Activated T-cell treated with anti-CD3 and anti-CD28 coated beads, Interleukin-2, amount 50 U/mL, for 1 hour (primary cell): ENCODE measurements at regions not wholly inside any gene's neighbourhood (a gene's known extent, or its start where the extent isn't known, plus 50 kb on each side); places are given as distances from the start of the nearest gene placed in this dataset.
"Not testable (repeated sequence)": the region's sequence is repeated elsewhere in the genome, so short reads cannot be mapped to it uniquely, and the experiment has no call there.

Experiments used
- DNase-seq: peaks from one replicate; pipeline ENCODE4 v3.0.0-alpha.2; 2020

GRCh38 chr6:8941577-8941976 lies 506.2 kb upstream of the SLC35B3 start:
- DNase-seq: no peak

GRCh38 chr6:8940356-8940755 lies 505.0 kb upstream of the SLC35B3 start:
- no peak for DNase-seq

DNA sequence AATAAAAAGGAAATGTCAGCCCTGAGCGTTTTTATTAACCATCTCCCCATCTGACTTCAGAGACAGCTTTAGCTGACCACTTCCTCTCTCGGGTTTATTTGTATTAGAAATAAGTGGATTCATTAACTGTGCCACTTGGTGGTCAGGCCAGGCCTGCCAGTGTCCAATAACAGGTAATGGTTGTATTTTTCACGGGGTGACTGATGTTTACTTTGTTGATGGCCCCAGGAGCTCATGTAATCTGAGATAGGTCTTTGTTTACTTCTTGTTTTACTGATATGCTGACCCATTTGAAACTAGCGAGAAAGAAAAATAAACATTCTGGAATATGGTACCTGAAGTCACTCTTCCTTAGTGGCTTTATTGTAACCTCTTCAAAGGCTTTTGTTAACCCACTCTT lies 504.3 kb upstream of the SLC35B3 start:
- no peak for DNase-seq

DNA sequence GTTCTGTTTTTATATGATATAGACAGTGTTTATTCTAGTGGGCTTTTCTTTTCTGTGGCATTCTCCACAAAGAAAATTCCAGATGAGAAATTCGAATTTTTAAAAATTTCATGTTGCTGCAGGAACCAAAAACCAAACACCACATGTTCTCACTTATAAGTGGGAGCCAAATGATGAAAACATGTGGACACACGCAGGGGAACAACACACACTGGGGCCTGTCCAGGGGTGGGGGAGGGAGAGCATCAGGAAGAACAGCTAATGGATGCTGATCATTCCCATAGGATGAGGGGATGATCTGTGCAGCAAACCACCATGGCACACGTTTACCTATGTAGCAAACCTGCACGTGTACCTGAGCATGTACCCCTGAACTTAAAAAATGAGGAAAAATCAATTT lies 499.0 kb upstream of the SLC35B3 start:
- DNase-seq: no peak

- no peak for DNase-seq
These were observed 494.7 kb upstream of the SLC35B3 start for GRCh38 chr6:8930009-8930408.

DNA sequence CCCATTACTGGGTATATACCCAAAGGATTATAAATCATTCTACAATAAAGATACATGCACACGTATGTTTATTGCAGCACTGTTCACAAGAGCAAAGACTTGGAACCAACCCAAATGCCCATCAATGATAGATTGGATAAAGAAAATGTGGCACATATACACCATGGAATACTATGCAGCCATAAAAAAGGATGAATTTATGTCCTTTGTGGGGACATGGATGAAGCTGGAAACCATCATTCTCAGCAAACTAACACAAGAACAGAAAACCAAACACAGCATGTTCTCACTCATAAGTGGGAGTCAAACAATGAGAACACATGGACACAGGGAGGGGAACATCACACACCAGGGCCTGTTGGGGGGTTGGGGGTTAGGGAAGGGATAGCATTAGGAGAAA lies 484.9 kb upstream of the SLC35B3 start:
- not testable (repeated sequence) for DNase-seq

- DNase-seq: no peak
These were observed 482.9 kb upstream of the SLC35B3 start for GRCh38 chr6:8918196-8918595.

- DNase-seq: no peak
These were observed 479.4 kb upstream of the SLC35B3 start for GRCh38 chr6:8914700-8915099.

DNA sequence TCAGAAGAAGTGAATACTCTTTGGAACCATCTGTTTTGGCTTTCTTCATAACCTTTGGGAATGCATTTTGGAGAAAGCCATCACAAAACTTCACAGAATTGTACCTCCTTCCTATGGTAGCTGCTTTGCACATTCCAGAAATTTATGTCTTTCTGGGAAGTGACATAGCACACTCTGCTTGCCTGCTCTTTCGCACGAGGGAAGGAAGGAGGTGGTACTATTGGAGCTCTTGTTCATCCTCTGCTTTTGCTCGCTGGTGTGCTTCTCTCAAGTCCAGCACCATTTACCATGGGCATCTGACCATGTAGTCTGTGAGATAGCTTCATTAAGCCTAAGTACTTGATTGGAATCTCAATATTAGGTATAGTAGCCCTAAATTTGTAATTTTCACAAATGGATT lies 473.3 kb upstream of the SLC35B3 start:
- no peak for DNase-seq

DNA sequence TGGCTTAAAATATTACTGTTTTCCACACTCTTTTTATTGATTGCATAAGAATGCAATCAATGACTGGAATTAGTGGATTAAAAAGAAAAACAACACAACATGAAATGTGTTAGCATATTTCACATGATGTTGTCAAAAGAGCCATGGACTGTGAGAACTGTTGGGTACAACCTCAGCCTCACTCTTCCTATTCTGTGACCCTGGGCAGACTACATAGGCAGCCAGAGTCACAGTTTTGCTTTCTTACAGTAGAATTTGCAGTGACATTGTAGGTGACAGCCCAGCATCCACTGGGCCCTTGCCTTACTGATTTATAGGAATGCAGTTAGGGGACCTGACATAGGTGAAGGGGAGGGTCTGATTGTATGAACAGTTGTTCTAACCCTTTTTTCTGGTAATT lies 471.4 kb upstream of the SLC35B3 start:
- no peak for DNase-seq

GRCh38 chr6:8905757-8906156 lies 470.4 kb upstream of the SLC35B3 start:
- DNase-seq: no peak

DNA sequence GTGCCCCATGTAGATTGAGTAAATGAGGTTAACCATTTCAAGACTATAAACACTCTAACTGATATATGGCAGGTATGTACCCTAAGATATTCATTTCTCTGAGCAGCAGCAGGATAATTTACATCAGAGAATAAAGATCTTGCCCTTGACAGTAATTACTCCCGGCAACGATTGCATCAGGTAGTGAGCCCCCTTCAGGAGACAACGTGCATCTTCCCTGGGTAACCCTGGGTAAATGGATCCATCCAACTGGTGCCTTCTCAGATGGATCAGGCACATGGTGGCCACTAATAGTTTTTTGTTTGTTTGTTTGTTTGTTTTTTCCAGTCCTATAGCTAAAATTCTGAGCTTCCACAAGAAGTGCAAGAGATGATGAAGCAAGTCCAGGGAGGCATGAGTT lies 469.4 kb upstream of the SLC35B3 start:
- no peak for DNase-seq

DNA sequence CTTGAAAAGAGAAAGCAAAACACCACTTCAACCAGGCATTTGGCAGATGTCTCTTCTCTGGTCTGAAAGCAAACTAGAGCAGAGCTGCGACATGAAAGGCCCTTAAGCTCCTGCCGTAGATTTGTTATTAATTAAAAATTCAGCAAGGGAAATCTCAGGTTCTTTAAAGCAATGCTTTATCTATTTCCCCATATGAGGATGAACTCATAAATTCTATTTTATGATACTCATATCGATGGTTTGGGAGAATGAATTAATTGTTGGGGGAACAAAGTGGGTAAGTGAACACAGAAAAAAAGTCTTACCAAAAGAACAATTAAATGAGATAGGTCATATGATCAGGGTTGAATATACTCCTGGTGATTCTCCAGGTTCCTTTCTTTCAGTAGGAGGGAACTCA lies 464.7 kb upstream of the SLC35B3 start:
- no peak for DNase-seq

DNA sequence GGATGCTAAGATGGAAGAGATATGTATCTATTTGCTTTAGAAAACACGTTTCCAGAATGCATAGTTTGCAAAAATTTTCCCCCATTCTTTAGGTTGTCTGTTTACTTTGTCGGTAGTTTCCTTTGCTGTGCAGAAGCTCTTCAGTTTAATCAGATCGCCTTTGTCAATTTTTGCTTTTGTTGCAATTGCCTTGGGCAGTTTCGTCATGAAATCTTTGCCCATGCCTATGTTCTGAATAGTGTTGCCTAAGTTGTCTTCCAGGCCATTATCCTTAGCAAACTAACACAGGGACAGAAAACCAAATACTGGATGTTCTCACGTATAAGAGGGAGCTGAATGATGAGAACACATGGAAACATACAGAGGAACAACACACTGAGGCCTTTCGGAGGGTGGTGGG lies 454.2 kb upstream of the SLC35B3 start:
- DNase-seq: no peak

GRCh38 chr6:8888468-8888867 lies 453.1 kb upstream of the SLC35B3 start:
- no peak for DNase-seq

GRCh38 chr6:8881663-8882062 lies 446.3 kb upstream of the SLC35B3 start:
- DNase-seq: no peak

DNA sequence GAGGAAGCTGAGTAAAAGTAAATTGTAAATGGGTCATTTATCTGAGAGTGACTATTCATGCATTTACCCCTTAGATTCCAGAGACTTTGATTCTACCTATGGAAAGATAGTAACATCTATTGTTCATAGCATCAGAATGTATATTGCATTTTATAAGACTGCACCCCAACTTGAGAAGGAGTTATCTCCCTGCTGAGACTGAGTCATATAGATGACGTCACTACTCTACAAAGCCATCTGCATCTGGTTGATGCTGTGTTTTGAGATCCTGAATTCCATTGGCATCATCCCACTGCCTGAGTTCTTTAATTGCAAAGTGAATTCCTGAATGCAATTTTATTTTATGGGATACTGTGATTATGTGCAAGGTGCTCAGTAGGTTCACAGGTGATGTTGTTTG lies 444.0 kb upstream of the SLC35B3 start:
- no peak for DNase-seq

DNA sequence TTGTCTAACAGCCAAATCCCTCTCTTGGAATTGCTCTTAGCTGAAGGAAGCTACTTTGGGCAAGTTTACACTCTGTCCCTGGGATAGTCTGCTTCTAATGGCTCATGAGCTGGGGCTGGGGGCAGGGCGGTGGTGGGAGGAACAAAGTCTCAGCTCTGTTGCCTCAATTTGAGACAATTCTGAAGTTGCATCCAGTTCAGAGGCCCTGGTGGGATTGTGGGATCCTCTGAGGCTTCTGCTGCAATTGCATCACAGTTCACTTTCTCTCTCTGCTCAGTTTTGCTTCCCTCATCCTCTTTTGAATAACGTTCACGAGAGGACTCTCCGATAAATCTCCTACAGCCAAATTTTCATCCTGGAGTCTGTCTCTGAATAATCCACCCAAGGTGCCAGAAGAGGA lies 440.6 kb upstream of the SLC35B3 start:
- DNase-seq: no peak

GRCh38 chr6:8872589-8872988 lies 437.2 kb upstream of the SLC35B3 start:
- no peak for DNase-seq

GRCh38 chr6:8865451-8865850 lies 430.1 kb upstream of the SLC35B3 start:
- DNase-seq: no peak

DNA sequence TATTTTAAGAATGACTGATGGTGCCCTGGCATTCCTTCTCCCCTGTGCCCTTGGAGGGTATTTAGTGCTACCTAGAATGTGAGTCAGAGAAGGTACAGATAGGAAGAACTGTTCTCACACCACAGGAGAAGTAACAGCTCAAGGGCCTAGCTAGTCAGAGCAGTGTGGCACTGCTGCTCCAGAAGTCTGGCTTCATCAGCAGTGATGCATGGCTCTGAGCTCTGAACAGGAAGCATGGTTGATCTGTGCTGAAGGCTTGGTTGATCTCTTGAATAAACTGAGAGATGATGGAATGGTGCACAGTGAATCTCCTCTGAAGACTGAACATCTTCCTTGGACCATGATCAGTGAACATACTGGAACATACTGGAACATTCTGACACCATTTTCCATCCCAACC lies 425.3 kb upstream of the SLC35B3 start:
- no peak for DNase-seq

DNA sequence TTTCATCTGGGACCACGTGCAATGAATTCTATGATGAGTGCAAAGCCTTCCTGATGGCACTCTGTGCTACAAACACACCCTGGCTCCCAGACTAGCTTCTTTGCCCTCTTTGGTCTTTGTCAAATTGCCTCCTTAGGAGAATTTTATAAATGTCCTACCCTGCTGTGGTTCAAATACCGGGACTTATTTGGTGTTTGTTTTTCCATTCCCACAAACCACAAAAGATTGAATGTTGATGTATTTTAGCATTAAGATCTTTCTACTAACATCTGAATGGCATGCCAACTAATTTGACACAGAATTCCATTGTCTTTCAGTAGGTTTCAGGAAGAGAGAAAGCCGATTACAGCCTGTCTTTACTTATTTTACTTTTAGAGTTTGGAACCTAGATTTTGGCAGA lies 424.2 kb upstream of the SLC35B3 start:
- no peak for DNase-seq

- DNase-seq: no peak
These were observed 423.5 kb upstream of the SLC35B3 start for GRCh38 chr6:8858854-8859331.

- DNase-seq: no peak
These were observed 421.8 kb upstream of the SLC35B3 start for GRCh38 chr6:8857160-8857559.

- no peak for DNase-seq
These were observed 420.1 kb upstream of the SLC35B3 start for GRCh38 chr6:8855411-8855810.

DNA sequence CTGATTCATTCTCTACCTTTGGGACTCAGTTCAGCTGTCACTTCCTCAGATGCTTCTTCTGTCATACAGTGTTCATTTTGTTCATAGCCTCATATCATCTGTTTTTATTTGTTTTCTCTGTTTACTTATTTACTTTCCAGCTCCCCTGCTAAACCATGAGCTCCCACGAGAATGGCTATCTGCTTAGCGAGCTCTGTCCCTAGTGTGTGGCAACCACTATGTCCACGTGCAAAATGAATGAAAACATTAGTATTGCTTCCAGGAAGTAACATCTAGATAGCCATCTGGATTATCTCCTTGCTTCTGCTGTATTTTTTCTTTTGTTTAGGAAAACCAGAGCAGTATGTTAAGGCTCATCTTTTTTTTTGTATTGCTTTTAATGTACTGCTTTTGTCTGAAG lies 417.0 kb upstream of the SLC35B3 start:
- DNase-seq: no peak
